A549 (cell line): ENCODE measurements at regions not wholly inside any gene's neighbourhood (a gene's known extent, or its start where the extent isn't known, plus 50 kb on each side); places are given as distances from the start of the nearest gene placed in this dataset.

Experiments
- ATAC-seq, 2 experiments: fragments of 200-7000 bp in 1 of 2; fragments of >200 bp in 1 of 2; cut with Nextera tagmentation in 1 of 2; cut with Tn5 transposase in 1 of 2; 3 replicates each; pipeline versions ENCODE4 v1.8.0 to v1.9.1; 2018 to 2020; ENCODE audit warnings: mild to moderate bottlenecking in 1 of 2, moderate library complexity in 1 of 2
- CTCF ChIA-PET: fragments of 300-600 bp; sonication (Branson Sonifier 250); formaldehyde crosslinking; extraction: SDS; loops from one replicate; lab custom pipeline; 2021; ENCODE audit warnings: antibody characterized with exemption, inconsistent platforms; lab: Yijun Ruan, JAX
- POLR2A ChIA-PET: fragments of 350-600 bp; formaldehyde crosslinking; extraction: SDS; loops from one replicate; lab custom pipeline; 2021; ENCODE audit warnings: antibody characterized with exemption, inconsistent platforms; lab: Yijun Ruan, JAX
- DNase-seq, 2 experiments: peaks; one replicate each; pipeline versions ENCODE4 v3.0.0 to v3.0.0-alpha.2; 2011 to 2016; ENCODE audit warnings: low read depth in 1 of 2, low spot score in 1 of 2
- FAIRE-seq: peaks from 2 replicates; lab custom pipeline; 2011; peaks lifted over from hg19 to GRCh38; lab: Jason Lieb, UNC
- H3K27ac ChIP-seq, 2 experiments: fragments of >200 bp; sonication (Bioruptor Twin); formaldehyde crosslinking; 3 replicates each; pipeline ENCODE4 v1.5.1; 2016 to 2017
- H3K4me1 ChIP-seq: fragments of >200 bp; sonication (Bioruptor Twin); formaldehyde crosslinking; 3 replicates; pipeline ENCODE4 v1.6.1; 2016
- H3K4me2 ChIP-seq: fragments of >200 bp; sonication (Bioruptor Twin); formaldehyde crosslinking; 3 replicates; pipeline ENCODE4 v1.6.1; 2016
- H3K4me3 ChIP-seq: fragments of >200 bp; sonication (Bioruptor Twin); formaldehyde crosslinking; 3 replicates; pipeline ENCODE4 v1.5.1; 2016
- H3K9me3 ChIP-seq: fragments of >200 bp; sonication (Bioruptor Twin); formaldehyde crosslinking; 3 replicates; pipeline ENCODE4 v1.6.1; 2016
- BCL3 ChIP-seq: fragments of >200 bp; sonication (Bioruptor Twin); formaldehyde crosslinking; IDR thresholded peaks from 3 replicates; pipeline ENCODE4 v1.6.1; 2016
- CEBPB ChIP-seq, 2 experiments: fragments of >200 bp in 1 of 2; sonication (Bioruptor Twin) in 1 of 2; formaldehyde crosslinking in 1 of 2; IDR thresholded peaks; 2 replicates each; pipeline ENCODE4 v1.6.1; 2012 to 2016
- CTCF ChIP-seq: fragments of >200 bp; sonication (Bioruptor Twin); formaldehyde crosslinking; IDR thresholded peaks from 3 replicates; pipeline ENCODE4 v1.5.1; 2016
- FOSL2 ChIP-seq, 2 experiments: fragments of 450-650 bp in 1 of 2; fragments of >200 bp in 1 of 2; sonication (Bioruptor Twin) in 1 of 2; formaldehyde crosslinking; IDR thresholded peaks; 2 replicates each; pipeline versions ENCODE4 v1.5.0 to v1.6.1; 2016 to 2020; ENCODE audit warnings: mild to moderate bottlenecking in 1 of 2, moderate library complexity in 1 of 2
- FOXS1 ChIP-seq: fragments of 250-450 bp; sonication (Bioruptor Pico); IDR thresholded peaks from 2 replicates; pipeline ENCODE4 v1.5.0; 2020; ENCODE audit warnings: mild to moderate bottlenecking, moderate library complexity
- GATA3 ChIP-seq: IDR thresholded peaks from 2 replicates; pipeline ENCODE4 v1.6.1; 2012; ENCODE audit warnings: borderline replicate concordance
- HDAC2 ChIP-seq: fragments of 200-600 bp; sonication (generic); IDR thresholded peaks from 2 replicates; pipeline ENCODE4 v1.6.1; 2016
- HOXA7 ChIP-seq: fragments of 250-450 bp; sonication (Bioruptor Pico); IDR thresholded peaks from 2 replicates; pipeline ENCODE4 v1.5.0; 2020; ENCODE audit warnings: mild to moderate bottlenecking, moderate library complexity
- HOXB13 ChIP-seq: fragments of 250-450 bp; sonication (Bioruptor Pico); IDR thresholded peaks from 2 replicates; pipeline ENCODE4 v1.5.0; 2020; ENCODE audit warnings: low read depth, mild to moderate bottlenecking, moderate library complexity
- JUNB ChIP-seq: fragments of >200 bp; sonication (Bioruptor Twin); formaldehyde crosslinking; IDR thresholded peaks from 2 replicates; pipeline ENCODE4 v1.6.1; 2016
- MAFK ChIP-seq: fragments of 450-650 bp; IDR thresholded peaks from 2 replicates; pipeline ENCODE4 v1.6.1; 2014; ENCODE audit not compliant: partially characterized antibody
- MAX ChIP-seq: IDR thresholded peaks from 2 replicates; pipeline ENCODE4 v1.6.1; 2012
- PHF8 ChIP-seq: fragments of 200-600 bp; sonication (generic); IDR thresholded peaks from 2 replicates; pipeline ENCODE4 v1.6.1; 2016; ENCODE audit warnings: low read depth, mild to moderate bottlenecking, antibody characterized with exemption, moderate library complexity, borderline replicate concordance
- RAD21 ChIP-seq, 2 experiments: fragments of >200 bp in 1 of 2; sonication (Bioruptor Twin) in 1 of 2; formaldehyde crosslinking in 1 of 2; IDR thresholded peaks in 1 of 2; conservative IDR thresholded peaks in 1 of 2; 2 replicates in 1 of 2; 3 replicates in 1 of 2; pipeline ENCODE4 v1.6.1; 2012 to 2018; ENCODE audit warnings: inconsistent platforms in 1 of 2
- RCOR1 ChIP-seq: fragments of 150-350 bp; IDR thresholded peaks from 2 replicates; pipeline ENCODE4 v1.6.1; 2014; ENCODE audit warnings: antibody characterized with exemption, low read length, low read depth
- RFX5 ChIP-seq: fragments of 450-650 bp; IDR thresholded peaks from 2 replicates; pipeline ENCODE4 v1.7.1; 2014; ENCODE audit warnings: antibody characterized with exemption, mild to moderate bottlenecking, moderate library complexity
- RNF2 ChIP-seq: fragments of 200-600 bp; sonication (generic); IDR thresholded peaks from 2 replicates; pipeline ENCODE4 v1.6.1; 2016; ENCODE audit warnings: low read depth, mild to moderate bottlenecking, antibody characterized with exemption, moderate library complexity, borderline replicate concordance
- WGBS: methylation state at CpG from one replicate; pipeline ENCODE4 v1.1.6; 2017; ENCODE audit errors: missing lambda C conversion rate; 5-methylcytosine and 5-hydroxymethylcytosine counted together

GRCh38 chrX:20383477-20383876 lies 116.8 kb upstream of the RPS6KA3 start:
- no peak overlapping the region for H3K4me3 ChIP-seq
- DNase-seq (no peak), ATAC-seq (no peak; a peak in 1 of 6 replicates), FAIRE-seq (peak; percentile 61)
- ChIA-PET CTCF (interaction anchor here (0.6 kb wide), 1 partner anchor 1302 kb away, joined by 3 read pairs; no protein-coding TSS in a partner anchor), POLR2A (no interaction called here)
- H3K27ac ChIP-seq = peak overlapping the region; percentile 33 to 68; a peak in 4 of 6 replicates
- H3K4me1 ChIP-seq = peaks cover 55% of the 10 kb centered on the region
- TF ChIP-seq MAFK (peak; percentile 54), MAX (peak; percentile 35; the same call in 1 of the 2 replicates), RFX5 (no peak), HDAC2 (no peak)
- no peaks in the 10 kb centered on the region for H3K9me3 ChIP-seq
- H3K4me2 ChIP-seq = peak overlapping the region; percentile 54
- 7% methylated on average over 1 of the region's 1 CpG for WGBS

GRCh38 chrX:20382518-20383297 lies 116.0 kb upstream of the RPS6KA3 start:
- peak; percentile 99 for FAIRE-seq
- 13% methylated on average over 3 of the region's 3 CpGs for WGBS
- TF ChIP-seq GATA3 = 0 out of 2 replicates have a peak, but pooled peaks have one; percentile 14
- TF ChIP-seq PHF8 = no peak
- no peak for TF ChIP-seq FOSL2 (IDR thresholded peaks at IDR 0.05)
- TF ChIP-seq FOSL2 (CRISPR knock-in tag; IDR thresholded peaks at IDR 0.05) = peak; percentile 72
- peaks cover 63% of the 10 kb centered on the region for H3K4me1 ChIP-seq
- peak; percentile 41 to 58 for DNase-seq
- H3K4me2 ChIP-seq = peak overlapping the region; percentile 54
- H3K9me3 ChIP-seq = no peaks in the 10 kb centered on the region
- ChIA-PET POLR2A (no interaction called here), CTCF (no interaction called here)
- no peak overlapping the region for H3K4me3 ChIP-seq
- peak; percentile 75 to 79; a peak in 5 of 6 replicates for ATAC-seq
- peak overlapping the region; percentile 33 to 68 for H3K27ac ChIP-seq

- WGBS = 50% methylated on average over 1 of the region's 1 CpG
- Histone ChIP-seq H3K27ac (peak overlapping the region; percentile 23 to 68), H3K9me3 (no peaks in the 10 kb centered on the region), H3K4me1 (peaks cover 69% of the 10 kb centered on the region), H3K4me2 (peak overlapping the region; percentile 54), H3K4me3 (no peak overlapping the region)
- no peak for DNase-seq
- ChIA-PET POLR2A (no interaction called here), CTCF (no interaction called here)
- FAIRE-seq = peak; percentile 96
- ATAC-seq = no peak; a peak in 1 of 6 replicates
- TF ChIP-seq HOXB13 (no peak), RNF2 (no peak), RCOR1 (no peak), MAFK (no peak), JUNB (no peak), CTCF (no peak), CEBPB (IDR thresholded peaks at IDR 0.05) (no peak), HOXA7 (no peak), BCL3 (no peak), PHF8 (no peak), FOXS1 (no peak), RAD21 (conservative IDR thresholded peaks at IDR 0.05 in 1 of 2, IDR thresholded peaks at IDR 0.05 in 1 of 2) (no peak)
Measured at GRCh38 chrX:20382082-20382481, 115.4 kb upstream of the RPS6KA3 start.
